H9 (cell line): ENCODE measurements at regions not wholly inside any gene's neighbourhood (a gene's known extent, or its start where the extent isn't known, plus 50 kb on each side); places are given as distances from the start of the nearest gene placed in this dataset.

ENCODE experiments used
- DNase-seq: peaks from one replicate; pipeline ENCODE4 v3.0.0-alpha.2; 2017
- H2AFZ ChIP-seq: one replicate; pipeline ENCODE4 v1.6.1; 2013; ENCODE audit warnings: mild to moderate bottlenecking, low read length, control low read depth, moderate library complexity
- H2AK5ac ChIP-seq: 2 replicates; pipeline ENCODE4 v1.6.1; 2013; ENCODE audit warnings: low read length, control low read depth, mixed read lengths; ENCODE audit not compliant: insufficient read length
- H2BK120ac ChIP-seq: one replicate; pipeline ENCODE4 v1.6.1; 2013; ENCODE audit warnings: low read depth, mild to moderate bottlenecking, low read length, control low read depth, inconsistent platforms; ENCODE audit not compliant: poor library complexity, severe bottlenecking
- H2BK12ac ChIP-seq: 2 replicates; pipeline ENCODE4 v1.6.1; 2013; ENCODE audit warnings: low read length, control low read depth, mixed read lengths, low read depth; ENCODE audit not compliant: insufficient read length
- H2BK15ac ChIP-seq: 2 replicates; pipeline ENCODE4 v1.6.1; 2013; ENCODE audit warnings: low read depth, low read length, control low read depth
- H2BK20ac ChIP-seq: one replicate; pipeline ENCODE4 v1.6.1; 2013; ENCODE audit warnings: low read depth, mild to moderate bottlenecking, low read length, control low read depth, inconsistent platforms; ENCODE audit not compliant: poor library complexity, severe bottlenecking
- H2BK5ac ChIP-seq: 2 replicates; pipeline ENCODE4 v1.6.1; 2013; ENCODE audit warnings: low read length, control low read depth, mixed read lengths; ENCODE audit not compliant: insufficient read length
- H3K14ac ChIP-seq: 2 replicates; pipeline ENCODE4 v1.6.1; 2013; ENCODE audit warnings: low read length, control low read depth; ENCODE audit not compliant: insufficient read depth
- H3K18ac ChIP-seq: 2 replicates; pipeline ENCODE4 v1.6.1; 2013; ENCODE audit warnings: low read depth, mild to moderate bottlenecking, mixed read lengths, low read length, control low read depth; ENCODE audit not compliant: insufficient read length
- H3K23ac ChIP-seq: 2 replicates; pipeline ENCODE4 v1.6.1; 2013; ENCODE audit warnings: low read length, control low read depth, mixed read lengths, low read depth; ENCODE audit not compliant: insufficient read length
- H3K23me2 ChIP-seq: 2 replicates; pipeline ENCODE4 v1.6.1; 2013; ENCODE audit warnings: low read depth, mild to moderate bottlenecking, mixed read lengths, low read length, control low read depth; ENCODE audit not compliant: insufficient read length, poor library complexity, severe bottlenecking
- H3K27ac ChIP-seq: 2 replicates; pipeline ENCODE4 v1.5.1; 2013; ENCODE audit warnings: low read length, control low read depth, mixed read lengths, low read depth; ENCODE audit not compliant: insufficient read length
- H3K27me3 ChIP-seq: 2 replicates; pipeline ENCODE4 v1.6.1; 2013; ENCODE audit warnings: low read length, control low read depth, inconsistent platforms; ENCODE audit not compliant: insufficient read depth
- H3K4ac ChIP-seq: 2 replicates; pipeline ENCODE4 v1.6.1; 2013; ENCODE audit warnings: low read depth, mild to moderate bottlenecking, control low read depth, inconsistent platforms, low read length, moderate library complexity
- H3K4me1 ChIP-seq: 2 replicates; pipeline ENCODE4 v1.6.1; 2013; ENCODE audit warnings: low read length, control low read depth, inconsistent platforms; ENCODE audit not compliant: insufficient read depth
- H3K4me2 ChIP-seq: 2 replicates; pipeline ENCODE4 v1.6.1; 2013; ENCODE audit warnings: low read length, control low read depth, mixed read lengths; ENCODE audit not compliant: insufficient read length, insufficient read depth
- H3K56ac ChIP-seq: 2 replicates; pipeline ENCODE4 v1.6.1; 2013; ENCODE audit warnings: low read depth, mild to moderate bottlenecking, mixed read lengths, low read length, control low read depth; ENCODE audit not compliant: insufficient read length
- H3K79me1 ChIP-seq: 2 replicates; pipeline ENCODE4 v1.6.1; 2013; ENCODE audit warnings: low read depth, mild to moderate bottlenecking, moderate library complexity, low read length, control low read depth, inconsistent platforms; ENCODE audit not compliant: insufficient read depth, poor library complexity, severe bottlenecking
- H3K79me2 ChIP-seq: 2 replicates; pipeline ENCODE4 v1.6.1; 2013; ENCODE audit warnings: low read length, control low read depth, inconsistent platforms; ENCODE audit not compliant: insufficient read depth
- H3K9ac ChIP-seq: 2 replicates; pipeline ENCODE4 v1.6.1; 2013; ENCODE audit warnings: low read length, control low read depth, mixed read lengths; ENCODE audit not compliant: insufficient read length; ENCODE audit errors: extremely low read depth
- H3K9me3 ChIP-seq: one replicate; pipeline ENCODE4 v1.6.1; 2013; ENCODE audit warnings: low read depth, low read length, inconsistent platforms; ENCODE audit not compliant: control insufficient read depth
- H3T11ph ChIP-seq: one replicate; pipeline ENCODE4 v1.6.1; 2013; ENCODE audit warnings: mild to moderate bottlenecking, low read length, control low read depth, inconsistent platforms
- H4K20me1 ChIP-seq: one replicate; pipeline ENCODE4 v1.6.1; 2013; ENCODE audit not compliant: control insufficient read depth, insufficient read length, insufficient read depth
- H4K5ac ChIP-seq: 2 replicates; pipeline ENCODE4 v1.6.1; 2013; ENCODE audit warnings: low read depth, mild to moderate bottlenecking, mixed read lengths, low read length, control low read depth; ENCODE audit not compliant: insufficient read length
- H4K8ac ChIP-seq: replicated peaks from 2 replicates; pipeline ENCODE4 v1.6.1; 2013; ENCODE audit warnings: low read length, control low read depth, mixed read lengths, low read depth; ENCODE audit not compliant: insufficient read length
- H4K91ac ChIP-seq: 2 replicates; pipeline ENCODE4 v1.6.1; 2013; ENCODE audit warnings: low read depth, mild to moderate bottlenecking, moderate library complexity, mixed read lengths, low read length, control low read depth; ENCODE audit not compliant: insufficient read length
- H3K27ac Mint-ChIP-seq, 3 experiments: 2 replicates in 2 of 3; 3 replicates in 1 of 3; pipeline ENCODE4 v1.8.0; 2020 to 2021; ENCODE audit warnings: mixed read lengths in 3 of 3, mild to moderate bottlenecking in 1 of 3, moderate library complexity in 1 of 3
- H3K27me3 Mint-ChIP-seq: 2 replicates; pipeline ENCODE4 v1.8.0; 2021; ENCODE audit warnings: low read depth, mild to moderate bottlenecking, moderate library complexity, mixed read lengths
- H3K36me3 Mint-ChIP-seq, 3 experiments: 2 replicates in 2 of 3; 3 replicates in 1 of 3; pipeline ENCODE4 v1.8.0; 2020 to 2021; ENCODE audit warnings: low read depth in 3 of 3, mixed read lengths in 3 of 3; ENCODE audit not compliant: insufficient read depth in 1 of 3
- H3K4me1 Mint-ChIP-seq, 2 experiments: 2 replicates each; pipeline ENCODE4 v1.8.0; 2020; ENCODE audit warnings: mixed read lengths in 2 of 2
- H3K4me3 Mint-ChIP-seq, 2 experiments: 2 replicates in 1 of 2; 3 replicates in 1 of 2; pipeline ENCODE4 v1.8.0; 2020 to 2021; ENCODE audit warnings: mild to moderate bottlenecking in 2 of 2, mixed read lengths in 2 of 2, moderate library complexity in 1 of 2
- H3K9me3 Mint-ChIP-seq, 2 experiments: 2 replicates in 1 of 2; 3 replicates in 1 of 2; pipeline ENCODE4 v1.8.0; 2020; ENCODE audit warnings: mild to moderate bottlenecking in 2 of 2, mixed read lengths in 2 of 2, moderate library complexity in 1 of 2
- CTCF ChIP-seq: fragments of 200-600 bp; sonication (generic); conservative IDR thresholded peaks from 3 replicates; pipeline ENCODE4 v1.8.0; 2021; ENCODE audit warnings: antibody characterized with exemption, mild to moderate bottlenecking
- WGBS: extraction: QIAGEN DNeasy Blood & Tissue Kit; methylation state at CpG from one replicate; pipeline ENCODE4 v1.1.7; 2013; ENCODE audit warnings: missing lambda C conversion rate, low lambda C conversion rate, mixed read lengths; ENCODE audit not compliant: insufficient read length; ENCODE audit errors: extremely low coverage; 5-methylcytosine and 5-hydroxymethylcytosine counted together

DNA sequence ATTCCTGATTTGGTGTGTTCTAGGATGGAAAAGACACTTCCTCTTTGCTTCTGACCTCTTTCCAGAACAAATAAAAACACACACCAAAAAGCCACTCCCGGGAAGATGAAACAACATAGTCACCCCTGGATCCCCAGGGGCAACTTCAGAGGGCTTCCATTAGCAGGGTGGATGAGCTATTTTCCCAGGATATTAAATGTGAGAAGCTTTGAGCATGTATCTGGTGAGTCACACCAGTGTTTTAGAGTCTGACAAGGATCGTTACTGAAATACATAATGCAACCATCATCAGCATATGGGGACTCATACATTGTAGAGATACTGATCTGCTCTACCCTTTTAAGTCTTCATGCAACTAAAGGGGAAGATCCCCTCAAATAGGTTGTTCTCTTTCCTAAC, 115.5 kb upstream of the ZNF438 start:
- Histone ChIP-seq H4K5ac (no peak overlapping the region), H2AFZ (no peak overlapping the region), H2BK20ac (no peak overlapping the region), H2BK12ac (no peak overlapping the region), H3K9ac (no peak overlapping the region), H4K8ac (no peak overlapping the region), H3K14ac (no peak overlapping the region), H2BK15ac (no peak overlapping the region), H3K27me3 (no peaks in the 10 kb centered on the region), H3K23me2 (no peaks in the 10 kb centered on the region), H2BK5ac (no peak overlapping the region), H3K4ac (no peak overlapping the region), H3K9me3 (no peaks in the 10 kb centered on the region), H4K91ac (no peak overlapping the region), H2BK120ac (no peak overlapping the region), H3T11ph (no peak overlapping the region), H3K4me1 (no peaks in the 10 kb centered on the region; the same call in 1 of the 2 replicates), H3K18ac (no peak overlapping the region), H3K56ac (no peak overlapping the region), H3K27ac (no peak overlapping the region), H2AK5ac (no peak overlapping the region), H3K79me2 (no peaks in the 10 kb centered on the region), H3K79me1 (no peaks in the 10 kb centered on the region), H4K20me1 (no peaks in the 10 kb centered on the region), H3K4me2 (no peak overlapping the region), H3K23ac (no peak overlapping the region)
- WGBS = no CpG with 5 or more reads among the region's 2 CpGs
- H3K4me1 Mint-ChIP-seq = peaks cover 9 to 11% of the 10 kb centered on the region in 2 experiments
- TF ChIP-seq CTCF = no peak
- DNase-seq = no peak
- H3K27me3 Mint-ChIP-seq = peaks cover 4% of the 10 kb centered on the region; the same call in 1 of the 2 replicates
- no peak overlapping the region for H3K27ac Mint-ChIP-seq
- H3K9me3 Mint-ChIP-seq = no peaks in the 10 kb centered on the region
- no peaks in the 10 kb centered on the region; a peak in 1 of 7 replicates for H3K36me3 Mint-ChIP-seq
- no peak overlapping the region for H3K4me3 Mint-ChIP-seq
